EL (cell line): ENCODE measurements at regions not wholly inside any gene's neighbourhood (a gene's known extent, or its start where the extent isn't known, plus 50 kb on each side); places are given as distances from the start of the nearest gene placed in this dataset.
"Not testable (repeated sequence)": the region's sequence is repeated elsewhere in the genome, so short reads cannot be mapped to it uniquely, and the experiment has no call there.

Experiments used
- DNase-seq: peaks from one replicate; pipeline ENCODE4 v3.0.0-alpha.2; 2016

DNA sequence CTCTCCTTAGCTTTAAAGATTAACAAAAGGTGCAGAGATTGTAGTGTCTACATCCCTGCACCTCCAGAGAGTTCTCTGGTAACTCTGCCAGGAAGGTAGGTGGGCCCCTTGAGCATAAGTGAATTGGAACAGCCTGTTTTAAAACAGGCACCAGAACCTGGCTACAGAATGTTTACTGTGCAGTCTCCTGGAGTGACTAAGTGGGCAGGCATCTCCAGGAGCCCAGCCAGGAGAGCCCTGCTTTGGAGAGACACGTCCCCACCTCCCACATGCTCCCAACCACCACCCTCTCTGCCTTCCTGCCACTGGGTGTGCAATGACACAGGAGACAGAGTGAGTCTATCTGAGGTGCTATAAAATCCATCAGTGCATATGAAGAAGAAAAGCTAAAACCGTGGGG is 110.3 kb upstream of the EYA4 start:
- DNase-seq, result no peak

DNA sequence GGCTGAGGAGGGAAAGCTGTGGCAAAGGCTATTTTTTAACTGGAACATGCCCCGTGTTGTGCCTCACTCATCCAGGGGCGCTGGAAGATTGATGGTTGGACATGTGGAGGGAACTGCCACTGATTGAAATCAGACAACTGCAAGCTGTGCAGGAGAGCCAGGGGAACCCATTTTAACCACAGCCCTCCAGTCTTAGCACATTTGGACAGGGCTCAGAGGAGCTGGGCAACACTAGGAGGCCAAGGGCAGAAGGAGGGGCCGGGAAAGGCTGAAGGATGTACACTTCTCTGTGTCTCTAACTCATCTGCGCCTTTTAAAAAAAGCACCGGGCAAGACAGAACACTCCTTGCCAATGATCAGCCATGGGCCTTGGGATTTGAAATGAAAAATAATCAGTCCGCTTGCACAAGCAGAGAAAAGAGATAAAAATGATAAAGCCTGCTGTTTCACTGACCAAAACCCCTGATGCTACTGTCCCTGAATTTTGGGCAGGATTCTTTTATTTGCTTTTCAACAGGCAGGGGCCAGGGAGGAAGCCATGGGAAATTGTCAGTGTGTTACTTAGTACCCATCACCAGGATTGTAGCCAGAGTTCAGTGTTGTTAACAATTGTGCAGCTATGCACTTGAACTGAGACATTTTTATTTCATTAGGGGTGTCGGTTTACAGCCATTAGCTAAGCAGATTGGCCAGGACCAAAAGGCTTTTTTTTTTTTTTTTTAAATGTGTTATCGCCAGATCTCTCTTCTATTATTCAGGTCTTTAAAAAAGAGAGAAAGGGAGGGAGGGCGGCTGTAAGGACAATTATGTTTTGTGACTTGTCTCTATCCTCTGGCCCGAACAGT is 109.3 kb upstream of the EYA4 start:
- DNase-seq, result no peak

DNA sequence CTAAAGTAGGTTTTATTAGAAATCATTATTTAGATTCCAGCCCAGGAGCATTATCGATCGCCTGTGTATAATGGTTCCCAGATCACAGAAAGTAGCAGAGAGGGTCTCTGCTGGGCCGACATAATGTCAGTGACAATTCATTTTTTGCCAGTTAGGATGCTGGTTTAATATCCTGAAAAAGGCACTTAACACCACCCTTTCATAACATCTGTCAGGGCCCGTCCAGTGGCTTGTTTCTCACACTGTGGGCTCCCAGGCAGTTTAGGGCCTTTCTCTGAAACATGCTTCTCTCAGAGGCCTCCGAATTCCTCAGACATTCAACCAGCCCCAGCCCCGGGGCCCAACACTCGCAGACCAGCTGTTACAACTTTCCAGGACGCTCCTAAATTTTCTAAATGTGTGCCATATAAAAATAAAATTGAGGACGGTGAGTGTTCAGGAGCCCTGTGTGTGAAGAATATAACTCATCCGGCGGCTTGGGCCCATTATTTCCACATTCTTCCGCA is 108.6 kb upstream of the EYA4 start:
- DNase-seq, result no peak

DNA sequence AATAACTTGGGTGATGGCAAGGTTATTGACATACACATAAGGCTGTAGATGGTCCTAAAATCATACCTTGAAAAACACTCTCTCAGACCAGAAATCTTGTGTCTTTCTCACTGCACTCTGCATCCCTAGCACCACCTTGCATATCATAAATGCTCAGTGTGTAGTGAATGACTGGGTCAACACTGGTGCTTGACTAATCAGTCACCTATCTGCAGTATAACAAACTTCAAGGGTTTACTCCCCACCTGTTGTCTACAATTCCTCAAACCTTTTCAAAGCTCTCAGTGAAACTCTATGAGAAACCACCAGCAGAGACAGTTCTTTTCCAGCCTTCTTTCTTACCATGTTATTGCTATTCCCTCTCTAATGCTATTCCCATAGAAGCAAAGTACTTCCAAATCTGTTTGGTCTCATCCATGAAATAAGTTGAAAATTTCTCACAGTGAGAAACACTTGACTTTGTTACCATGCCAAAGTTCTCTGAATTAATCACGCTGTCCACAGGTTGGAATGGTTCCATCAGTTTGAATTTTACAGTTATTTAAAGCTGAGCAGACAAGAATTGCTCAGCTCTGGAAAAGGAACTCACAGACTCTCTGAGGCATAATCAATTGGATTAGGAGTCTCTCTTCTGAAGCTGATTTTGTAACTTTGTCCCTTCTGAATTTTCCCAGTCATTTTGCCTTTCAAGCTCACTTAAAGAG is 104.8 kb upstream of the EYA4 start:
- DNase-seq, result no peak

DNA sequence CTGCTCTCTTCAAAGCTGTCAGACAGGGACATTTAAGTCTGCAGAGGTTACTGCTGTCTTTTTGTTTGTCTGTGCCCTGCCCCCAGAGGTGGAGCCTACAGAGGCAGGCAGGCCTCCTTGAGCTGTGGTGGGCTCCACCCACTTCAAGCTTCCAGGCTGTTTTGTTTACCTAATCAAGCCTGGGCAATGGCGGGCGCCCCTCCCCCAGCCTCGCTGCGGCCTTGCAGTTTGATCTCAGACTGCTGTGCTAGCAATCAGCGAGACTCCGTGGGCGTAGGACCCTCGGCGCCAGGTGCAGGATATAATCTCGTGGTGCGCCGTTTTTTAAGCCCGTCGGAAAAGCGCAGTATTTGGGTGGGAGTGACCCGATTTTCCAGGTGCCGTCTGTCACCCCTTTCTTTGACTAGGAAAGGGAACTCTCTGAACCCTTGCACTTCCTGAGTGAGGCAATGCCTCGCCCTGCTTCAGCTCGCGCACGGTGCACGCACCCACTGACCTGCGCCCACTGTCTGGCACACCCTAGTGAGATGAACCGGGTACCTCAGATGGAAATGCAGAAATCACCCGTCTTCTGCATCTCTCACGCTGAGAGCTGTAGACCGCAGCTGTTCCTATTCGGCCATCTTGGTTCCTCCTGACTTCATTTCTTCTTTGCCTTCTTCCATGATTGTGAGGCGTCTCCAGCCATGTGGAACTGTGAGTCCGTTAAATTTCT is 93.5 kb upstream of the EYA4 start:
- DNase-seq, result not testable (repeated sequence)

DNA sequence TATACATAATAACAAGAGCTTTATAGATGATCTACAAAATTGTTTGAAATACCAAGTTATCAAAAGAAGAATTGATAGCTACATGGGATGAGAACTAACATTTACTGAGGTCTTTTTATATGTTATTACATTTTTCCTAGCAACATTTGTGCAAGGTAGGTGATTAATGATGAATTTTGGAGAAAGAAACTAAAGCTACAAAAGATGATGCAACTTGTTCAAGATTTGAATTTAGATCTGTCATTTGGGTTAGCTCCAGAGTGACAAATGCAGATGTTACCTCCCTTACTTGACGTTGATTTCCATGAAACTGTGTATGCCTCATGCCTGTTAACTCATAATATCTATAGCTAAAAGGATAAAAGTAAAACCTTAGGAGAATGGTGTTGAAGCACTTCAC is 84.5 kb upstream of the EYA4 start:
- DNase-seq, result no peak

DNA sequence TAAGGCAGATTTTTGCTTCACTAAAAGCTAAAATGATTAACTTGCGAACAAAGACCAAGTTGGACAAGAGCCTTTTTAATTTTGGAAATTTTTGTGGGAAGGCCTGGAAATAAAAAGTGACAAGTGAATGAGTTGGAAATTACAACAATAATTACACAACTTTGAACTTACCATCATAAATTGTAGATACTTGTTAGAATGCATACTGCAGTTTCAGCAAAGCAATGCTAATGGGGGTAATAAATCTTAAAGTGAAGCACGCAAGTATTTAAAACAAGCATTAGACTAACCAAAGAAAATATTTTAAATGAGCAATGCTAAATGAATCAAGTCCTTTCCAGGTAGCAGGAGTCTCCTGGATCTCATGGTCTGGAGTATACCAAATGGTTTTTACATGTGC is 83.2 kb upstream of the EYA4 start:
- no peak for DNase-seq

DNA sequence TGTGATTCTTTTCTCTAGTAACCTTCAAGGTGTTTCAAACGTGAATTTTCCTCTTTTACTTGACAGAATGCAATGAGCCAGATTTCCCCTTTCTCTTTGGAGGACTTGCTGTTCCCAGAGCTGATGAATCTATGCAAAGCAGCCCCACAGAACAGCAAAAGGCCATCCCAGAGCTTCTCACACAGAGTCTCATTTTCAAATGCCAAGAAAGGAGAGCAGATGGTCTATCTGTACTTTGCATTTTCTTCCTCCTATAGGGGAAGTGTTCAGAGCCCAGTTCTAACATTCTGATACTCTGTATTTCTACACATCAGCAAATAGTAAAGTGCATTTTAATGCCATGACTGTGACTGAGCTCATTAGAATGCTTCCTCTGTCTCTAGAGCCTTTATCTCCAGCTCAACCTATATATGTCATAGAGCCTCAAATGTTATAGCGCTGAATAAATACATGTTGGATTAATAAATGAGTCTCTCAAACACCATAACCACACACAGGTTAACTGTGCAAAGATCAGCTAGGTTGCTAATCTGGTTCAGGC is 81.8 kb upstream of the EYA4 start:
- DNase-seq, result no peak

DNA sequence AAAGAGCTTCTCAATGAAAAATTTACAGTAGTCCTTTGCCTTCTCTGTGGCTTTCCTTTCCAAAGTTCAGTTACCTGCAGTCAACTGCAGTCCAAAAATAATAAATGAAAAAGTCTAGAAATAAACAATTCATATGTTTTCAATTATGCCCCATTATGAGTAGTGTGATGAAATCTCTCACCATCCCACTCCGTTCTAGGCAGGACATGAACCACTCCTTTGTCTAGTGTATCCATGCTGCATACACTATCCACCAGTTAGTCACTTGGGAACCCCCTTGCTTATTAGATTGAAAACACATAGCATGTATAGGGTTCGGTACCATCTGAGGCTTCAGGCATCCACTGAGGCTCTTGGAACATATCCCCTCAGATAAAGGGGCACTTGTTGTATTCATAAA is 80.6 kb upstream of the EYA4 start:
- DNase-seq, result no peak

DNA sequence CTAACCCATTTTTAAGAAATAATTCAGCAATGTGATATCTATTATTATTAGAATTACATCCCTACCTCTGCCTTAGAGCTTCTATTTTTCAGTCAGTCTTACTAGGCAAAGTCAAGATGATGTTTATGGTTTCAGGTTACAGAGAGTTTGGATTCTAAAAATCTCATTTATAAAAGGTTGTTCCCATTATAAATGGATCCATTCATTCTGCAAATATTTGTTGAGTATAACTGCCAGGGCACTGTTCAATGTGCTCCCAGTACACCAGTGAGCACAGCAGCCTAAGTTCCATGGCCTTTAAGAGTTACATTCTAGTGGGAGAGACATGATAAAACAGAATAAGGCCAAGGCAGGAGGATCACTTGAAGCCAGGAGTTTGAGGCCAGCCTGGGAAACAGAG is 75.9 kb upstream of the EYA4 start:
- no peak for DNase-seq

DNA sequence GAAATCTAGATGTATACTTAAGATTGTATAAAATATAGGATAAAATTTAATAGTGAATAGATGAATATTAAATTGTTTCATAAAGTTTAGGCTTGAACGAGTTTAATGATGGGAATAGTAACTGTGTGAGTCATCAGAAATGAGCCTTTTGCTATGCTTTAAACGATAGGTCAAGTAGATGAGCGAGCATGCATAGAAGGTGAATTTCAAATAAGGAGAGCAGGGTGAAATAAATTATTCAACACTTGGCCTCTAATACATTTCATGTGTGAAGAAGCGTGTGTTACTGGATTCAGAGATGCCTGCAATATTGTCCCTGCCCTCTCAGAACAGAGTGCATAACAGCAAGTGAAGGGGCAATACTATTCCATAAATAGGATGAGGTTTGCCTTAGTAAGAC is 74.4 kb upstream of the EYA4 start:
- DNase-seq, result no peak

DNA sequence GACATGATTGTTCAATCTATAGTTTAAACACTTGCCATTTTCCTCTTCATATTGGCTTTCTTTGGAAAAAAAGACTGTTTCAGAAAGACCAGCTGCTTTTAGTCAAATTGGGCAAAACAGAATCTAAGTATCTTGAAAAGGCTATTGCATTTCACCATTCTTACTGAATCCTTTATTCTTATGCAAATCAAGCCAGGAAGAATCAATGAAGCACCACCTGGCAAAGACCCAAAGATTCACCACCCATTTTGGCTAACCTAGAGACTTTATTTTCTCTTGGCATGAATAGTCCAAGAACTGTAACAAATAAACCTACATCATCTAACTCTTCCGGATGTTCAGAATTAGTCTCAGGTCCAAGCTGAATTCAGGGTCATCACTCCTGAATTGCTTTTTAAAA is 71.3 kb upstream of the EYA4 start:
- DNase-seq, result no peak

DNA sequence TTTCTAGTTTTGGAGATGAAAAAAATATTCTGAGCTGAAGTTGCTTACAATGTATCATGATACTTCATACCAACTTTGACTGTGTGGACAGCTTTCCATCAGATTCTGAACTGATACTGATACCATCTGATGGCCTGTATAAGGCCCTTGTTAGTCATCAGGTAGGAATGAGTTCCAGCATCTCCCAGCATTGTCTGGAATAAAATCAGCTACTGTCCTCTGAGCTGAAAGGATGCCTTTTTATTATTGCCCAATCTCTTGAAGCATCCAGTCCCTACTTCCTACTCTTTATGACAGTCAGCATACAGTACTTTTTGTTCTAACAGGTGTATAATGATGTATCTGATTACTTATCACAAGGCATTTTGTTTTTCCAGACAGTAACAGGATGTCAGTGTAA is 70.6 kb upstream of the EYA4 start:
- peak; percentile 2 for DNase-seq

DNA sequence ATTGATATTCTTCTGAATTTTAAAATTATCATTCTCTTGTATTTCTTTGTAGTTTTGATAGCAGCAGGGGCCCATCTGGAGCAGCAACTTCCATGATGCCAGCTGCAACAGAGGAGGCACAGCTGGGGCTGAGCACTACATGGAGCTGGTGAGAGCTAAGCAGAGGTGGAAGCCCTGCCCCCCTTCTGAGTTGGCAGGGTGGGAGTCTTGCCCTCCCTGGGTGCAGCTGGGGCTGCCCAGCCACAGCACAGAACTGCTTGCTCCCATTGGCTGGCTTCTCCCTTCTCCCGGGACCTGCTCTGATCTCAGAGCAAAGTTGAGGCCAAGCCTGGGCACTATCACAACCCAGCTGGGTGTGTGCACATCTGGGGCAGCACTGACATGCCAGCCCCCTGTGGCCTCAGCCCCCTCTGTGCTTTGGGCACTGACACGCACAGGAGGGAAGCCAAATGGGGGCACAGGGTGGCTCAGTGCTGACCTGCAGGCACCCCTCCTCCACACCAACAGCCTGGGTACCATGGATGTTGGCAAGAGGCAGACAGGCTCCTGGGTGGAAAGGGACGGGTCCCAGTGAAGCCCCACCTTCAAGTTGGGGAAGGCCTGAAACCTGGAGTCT is 69.1 kb upstream of the EYA4 start:
- DNase-seq, result no peak

DNA sequence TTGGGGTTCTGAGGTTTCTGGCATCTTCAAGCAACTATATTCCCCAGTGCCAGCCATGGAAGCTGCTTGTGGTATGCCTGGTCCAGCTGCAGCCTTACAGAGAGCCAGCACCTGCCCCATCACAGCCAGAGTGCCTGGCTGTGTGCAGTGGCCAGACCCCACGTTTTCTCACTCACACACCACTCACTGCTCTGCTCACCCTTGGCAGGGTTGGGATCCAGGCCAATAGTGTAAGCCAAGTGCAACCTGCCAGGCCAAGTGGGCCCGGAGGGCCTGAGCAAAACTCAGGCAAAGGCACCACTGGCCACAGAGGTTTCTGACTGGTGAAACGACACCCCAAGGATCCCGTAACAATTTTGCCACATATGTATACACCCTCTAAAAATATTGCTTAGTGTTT is 67.9 kb upstream of the EYA4 start:
- DNase-seq, result no peak

DNA sequence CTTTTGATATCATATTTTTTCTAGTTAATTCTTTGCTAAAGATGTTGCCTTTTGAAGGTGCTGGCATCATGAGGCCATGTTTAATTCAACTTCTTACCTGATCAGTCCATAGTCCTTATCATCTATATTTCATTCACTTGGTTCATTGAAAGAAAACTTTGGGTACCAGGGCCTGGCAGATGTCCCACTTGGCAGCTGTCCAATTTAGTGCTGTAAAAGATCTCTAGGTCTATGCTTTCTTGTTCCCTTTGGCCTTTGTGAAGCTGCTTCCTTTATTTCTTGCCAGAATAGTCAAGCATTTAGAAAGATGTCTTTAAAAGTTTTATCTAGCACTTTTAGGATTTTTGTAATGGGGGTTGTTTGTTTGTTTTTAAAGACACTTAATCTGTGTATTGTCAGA is 61.7 kb upstream of the EYA4 start:
- DNase-seq, result no peak

DNA sequence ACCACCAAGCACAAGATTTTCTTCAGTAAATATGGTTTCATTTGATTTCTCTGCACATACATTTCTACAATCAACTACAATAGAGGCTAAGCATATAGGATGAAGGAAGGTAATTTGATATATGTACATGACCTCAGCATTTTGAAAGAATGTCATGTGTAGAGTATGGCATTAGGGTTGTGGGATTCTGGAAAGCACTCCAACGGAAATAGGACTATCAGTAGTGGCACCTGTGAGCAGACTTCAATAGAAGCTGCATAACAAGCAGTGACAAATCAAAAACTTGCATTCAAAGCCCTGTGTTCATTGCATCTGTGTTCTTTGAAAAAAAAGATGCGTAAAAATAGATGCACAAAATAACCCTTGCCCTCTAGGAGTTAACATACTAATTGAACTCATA is 57.5 kb upstream of the EYA4 start:
- DNase-seq, result no peak

DNA sequence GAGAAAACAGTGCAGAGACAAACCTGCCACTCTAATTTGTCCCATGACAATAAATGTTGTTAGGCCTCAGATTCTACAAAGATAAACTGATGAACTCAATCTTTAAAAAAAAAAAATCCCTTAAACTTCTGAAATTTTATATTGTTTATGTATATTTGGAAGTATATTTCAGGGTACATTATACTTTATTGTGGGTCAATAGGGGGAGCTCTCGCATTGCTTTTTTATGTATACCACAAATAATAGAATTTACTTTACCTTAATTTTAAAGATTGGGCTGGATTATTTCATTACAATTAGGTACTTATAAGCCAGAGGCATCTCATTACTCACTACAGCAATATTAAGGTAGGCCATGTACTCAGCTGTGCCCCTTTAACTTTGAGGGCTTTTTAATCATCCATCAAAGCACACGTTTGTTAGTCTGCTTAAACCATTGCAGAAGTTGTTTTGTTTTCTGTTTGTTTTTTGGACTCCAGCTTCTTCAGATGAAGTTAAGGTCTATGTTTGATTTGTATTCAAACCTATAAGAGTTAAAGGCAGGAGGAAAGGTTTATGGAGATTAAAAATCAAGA is 56.3 kb upstream of the EYA4 start:
- DNase-seq, result peak; percentile 17

DNA sequence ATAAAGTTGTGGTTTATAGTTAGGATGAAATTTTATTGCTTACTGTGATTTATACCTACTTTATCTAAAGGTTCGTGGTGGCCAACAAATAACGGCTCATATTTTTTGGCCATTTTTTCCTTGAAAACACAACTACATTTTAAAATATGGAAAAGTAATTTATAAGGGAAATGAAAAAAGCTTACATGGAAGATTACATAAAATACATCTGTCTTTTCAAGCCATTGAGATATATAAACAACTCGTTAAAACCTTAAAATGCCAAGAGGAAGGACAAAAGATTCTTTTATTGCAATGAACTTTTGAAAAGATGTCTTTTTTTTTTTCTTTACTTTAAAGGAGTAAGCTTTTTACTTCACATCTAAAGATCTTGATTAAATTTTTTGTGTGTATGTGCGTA is 55.4 kb upstream of the EYA4 start:
- no peak for DNase-seq

DNA sequence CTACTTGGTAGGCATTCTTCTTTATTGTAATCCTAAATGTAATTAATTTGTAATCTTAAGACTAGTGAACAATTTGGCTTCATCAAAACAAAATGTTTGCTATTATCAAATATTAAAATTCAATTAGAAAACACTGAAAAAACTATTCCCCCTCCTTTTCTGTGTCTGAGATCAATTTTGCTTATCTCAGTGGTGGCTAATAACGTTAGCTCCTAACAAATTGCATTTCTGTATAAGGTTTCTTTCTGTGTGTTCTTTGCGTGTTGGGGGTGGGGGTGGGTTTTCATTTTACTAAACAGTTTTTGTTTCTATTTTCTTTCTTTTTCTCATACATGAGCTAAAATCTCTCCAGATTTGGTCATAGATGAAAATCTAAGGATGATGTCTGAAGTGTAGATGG is 54.0 kb upstream of the EYA4 start:
- no peak for DNase-seq

DNA sequence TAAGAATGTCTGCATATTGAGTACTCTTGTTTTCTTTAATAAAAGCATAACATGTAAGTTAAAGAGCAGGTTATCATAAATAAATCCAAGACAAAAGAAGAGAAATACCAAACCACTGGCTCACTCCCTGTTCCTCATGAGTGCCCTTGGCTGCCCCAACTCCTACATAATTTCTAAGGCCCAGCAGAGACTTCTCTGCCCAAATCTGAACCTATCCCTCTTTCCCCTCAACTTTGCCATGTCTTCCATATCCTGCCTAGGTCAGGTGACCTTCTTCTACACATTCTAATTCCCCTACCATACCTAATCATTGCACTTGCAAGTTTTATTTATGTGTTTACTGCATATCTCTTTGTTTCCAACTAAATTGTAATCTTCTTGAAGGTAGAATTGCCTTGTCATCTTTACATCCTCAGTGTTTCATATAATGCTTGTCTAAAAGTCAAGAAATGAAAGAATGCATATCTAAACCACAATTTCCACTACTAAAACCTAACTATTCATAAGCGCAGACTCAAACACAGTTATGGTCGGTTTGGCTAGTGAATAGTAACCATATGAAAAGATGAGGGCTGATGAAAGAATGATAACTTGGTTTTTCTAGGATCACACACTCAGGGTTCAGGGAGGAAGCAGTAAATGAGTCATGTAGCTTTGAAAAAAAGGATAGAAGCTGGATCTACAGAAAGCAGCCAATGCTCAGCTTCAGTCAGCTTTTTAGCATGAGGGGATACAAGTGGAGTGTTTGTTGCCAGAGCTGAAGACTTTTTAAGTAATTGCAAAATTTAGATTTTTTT is 53.3 kb upstream of the EYA4 start:
- DNase-seq, result no peak

DNA sequence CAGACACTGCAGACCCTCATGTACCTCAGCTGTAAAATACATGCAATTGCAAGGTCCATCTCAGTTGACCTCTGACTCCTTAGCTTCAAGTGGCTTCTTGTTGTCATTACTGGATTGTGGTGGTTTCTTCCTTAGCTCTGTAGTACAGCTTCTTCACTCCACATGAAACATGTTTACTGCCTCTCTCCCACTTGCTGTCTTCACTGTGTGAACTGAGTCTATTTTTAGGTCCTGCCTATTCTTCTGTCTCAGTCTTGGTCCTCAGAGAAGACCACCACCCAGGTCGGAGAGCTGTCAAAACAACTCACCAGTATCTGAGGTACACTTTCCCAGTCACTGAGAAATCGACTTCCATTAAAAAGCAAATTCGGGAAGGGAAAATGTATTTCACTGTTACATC is 50.2 kb upstream of the EYA4 start:
- no peak for DNase-seq
